Right ventricle myocardium inferior (tissue), 1 donor: ENCODE measurements at regions not wholly inside any gene's neighbourhood (a gene's known extent, or its start where the extent isn't known, plus 50 kb on each side); places are given as distances from the start of the nearest gene placed in this dataset.
"Not testable (repeated sequence)": the region's sequence is repeated elsewhere in the genome, so short reads cannot be mapped to it uniquely, and the experiment has no call there.

Experiments
- ATAC-seq: fragments of 200-7000 bp; cut with Tn5 transposase; one replicate; pipeline ENCODE4 v1.9.1; 2020; ENCODE audit warnings: mild to moderate bottlenecking, moderate library complexity
- DNase-seq: peaks from one replicate; pipeline ENCODE4 v3.0.0; 2021; ENCODE audit errors: missing footprints
- intact Hi-C: fragments of 100-400 bp; cut with DNase I; formaldehyde crosslinking; loops from one replicate; pipeline ENCODE4 v1.11.0; 2022
- donor health status: DM: no; HTN: yes; CAD: no; lungs with severe emphysema.

DNA sequence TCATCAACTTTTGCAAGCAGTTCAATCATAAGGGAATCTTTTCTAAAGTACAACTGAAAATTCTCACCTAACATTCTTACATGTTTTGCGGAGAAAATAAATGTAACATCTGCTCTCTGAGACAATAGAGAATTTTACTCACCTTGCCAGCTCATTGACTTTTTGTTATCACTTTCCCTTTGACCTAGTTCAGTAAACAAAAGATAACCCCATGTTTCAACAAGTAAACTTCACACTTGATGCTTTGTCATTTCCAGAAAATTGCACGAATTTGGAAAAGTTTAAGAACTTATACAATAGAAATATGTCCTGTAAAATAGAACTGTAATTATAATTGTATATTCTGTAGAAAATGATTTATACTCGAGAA is 1110.0 kb upstream of the ACVR2A start:
- no peak for DNase-seq
- no peak for ATAC-seq
- intact Hi-C loops = loop anchor here (10.0 kb wide), 1 partner anchor 1180 kb away; no protein-coding TSS in a partner anchor

DNA sequence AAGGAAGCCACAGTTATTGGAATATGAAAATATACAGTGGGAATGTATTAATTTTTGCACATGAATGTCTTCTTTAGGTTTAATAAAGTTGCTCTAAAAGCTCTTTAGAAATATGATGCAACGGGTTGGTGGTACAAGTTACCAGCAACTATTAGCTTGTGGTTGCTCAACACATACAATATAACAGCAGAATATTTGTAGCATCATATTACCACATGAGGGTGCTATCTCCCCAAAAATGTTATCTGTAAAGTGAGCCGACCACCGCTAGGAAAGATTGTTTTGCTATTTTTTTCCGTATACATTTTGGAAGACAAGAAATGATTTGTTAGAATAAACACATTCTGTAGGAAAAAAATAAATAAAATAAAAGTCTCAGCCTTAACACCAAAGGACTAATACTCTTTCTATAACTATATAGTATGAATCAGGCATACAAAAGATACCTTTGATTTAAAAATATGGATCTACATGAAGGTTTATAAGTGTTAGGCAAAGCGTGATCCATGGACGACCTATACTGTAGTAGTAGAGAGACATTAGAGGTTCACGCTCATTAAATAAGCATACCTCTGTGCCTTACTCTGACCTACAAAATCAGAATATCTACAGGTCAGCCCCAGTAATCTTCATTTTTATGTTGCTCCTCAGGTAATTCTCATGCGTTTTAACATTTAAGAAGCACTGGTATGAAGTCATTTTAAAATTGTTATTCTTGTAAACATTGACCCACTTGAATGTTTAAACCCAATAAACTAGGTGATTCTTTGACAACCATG is 1110.6 kb upstream of the ACVR2A start:
- DNase-seq = no peak
- intact Hi-C loops = loop anchor here (10.0 kb wide), 1 partner anchor 1181 kb away; no protein-coding TSS in a partner anchor
- ATAC-seq = no peak

DNA sequence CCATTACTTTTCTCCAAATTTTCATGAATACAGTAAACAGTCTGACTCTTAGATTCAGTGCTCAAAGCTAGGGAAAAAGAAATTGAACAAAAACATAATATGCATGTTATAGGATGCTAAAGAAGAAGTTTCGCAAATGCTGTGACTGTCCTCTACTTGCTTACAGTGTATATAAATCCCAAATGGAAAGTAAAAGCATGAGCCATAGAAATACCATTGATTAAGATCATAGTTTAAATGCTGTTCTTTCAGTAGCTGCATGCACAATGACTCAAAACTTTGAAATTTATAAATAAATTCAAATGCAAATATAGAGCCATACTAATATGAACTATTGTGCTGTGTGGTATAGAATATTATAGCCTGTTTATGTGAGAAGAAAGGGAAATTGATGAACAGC is 1113.9 kb upstream of the ACVR2A start:
- intact Hi-C loops = loop anchor here (10.0 kb wide), 1 partner anchor 1184 kb away; no protein-coding TSS in a partner anchor
- DNase-seq (no peak), ATAC-seq (no peak)

- intact Hi-C loops = no loop called here
- no peak for ATAC-seq
- no peak for DNase-seq
Measured at GRCh38 chr2:146721486-146721885, 1123.3 kb upstream of the ACVR2A start.

DNA sequence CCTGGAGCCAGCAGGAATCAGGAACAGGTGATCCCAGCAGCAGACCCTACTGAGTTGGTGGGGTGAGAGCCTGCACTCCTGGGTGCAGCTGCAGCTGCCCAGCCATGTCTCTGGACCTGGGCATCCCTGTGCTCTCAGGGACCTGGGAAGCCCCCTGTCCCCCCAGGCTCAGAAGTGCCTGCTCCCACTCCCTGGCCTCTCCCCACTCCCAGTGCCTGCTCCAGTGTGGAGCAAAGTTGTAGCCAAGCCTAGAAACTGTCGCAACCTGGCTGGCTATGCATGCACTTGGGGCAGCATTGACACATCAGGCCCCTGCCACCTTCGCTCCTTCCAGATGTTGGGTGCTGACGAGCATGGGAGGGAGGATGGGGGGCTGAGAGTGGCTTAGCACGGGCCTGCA is 1124.7 kb upstream of the ACVR2A start:
- DNase-seq (no peak), ATAC-seq (no peak)
- intact Hi-C loops = no loop called here

DNA sequence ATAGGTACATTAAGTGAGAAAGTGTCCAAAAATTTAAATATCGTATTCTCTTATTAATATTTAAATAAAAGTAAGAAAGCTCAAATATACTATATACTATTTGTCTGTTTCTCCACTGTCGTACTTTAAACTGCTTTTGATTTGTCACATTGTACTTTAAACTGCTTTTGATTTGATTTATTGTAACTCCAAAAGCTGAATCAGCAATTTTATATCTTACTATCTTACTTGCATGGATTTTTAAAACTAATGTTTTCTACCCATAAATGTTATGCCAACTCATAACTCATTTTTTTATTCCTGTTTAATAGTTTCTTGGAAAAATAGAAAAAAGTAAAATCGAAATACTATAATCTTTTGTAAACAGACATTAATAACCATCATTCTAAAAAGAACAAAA is 1128.2 kb upstream of the ACVR2A start:
- DNase-seq (no peak), ATAC-seq (no peak)

GRCh38 chr2:146709004-146709403 is 1135.8 kb upstream of the ACVR2A start:
- no peak for DNase-seq
- no peak for ATAC-seq
- intact Hi-C loops = no loop called here

More for the DNA sequence above, 1128.2 kb upstream of the ACVR2A start:
- intact Hi-C loops = no loop called here

DNA sequence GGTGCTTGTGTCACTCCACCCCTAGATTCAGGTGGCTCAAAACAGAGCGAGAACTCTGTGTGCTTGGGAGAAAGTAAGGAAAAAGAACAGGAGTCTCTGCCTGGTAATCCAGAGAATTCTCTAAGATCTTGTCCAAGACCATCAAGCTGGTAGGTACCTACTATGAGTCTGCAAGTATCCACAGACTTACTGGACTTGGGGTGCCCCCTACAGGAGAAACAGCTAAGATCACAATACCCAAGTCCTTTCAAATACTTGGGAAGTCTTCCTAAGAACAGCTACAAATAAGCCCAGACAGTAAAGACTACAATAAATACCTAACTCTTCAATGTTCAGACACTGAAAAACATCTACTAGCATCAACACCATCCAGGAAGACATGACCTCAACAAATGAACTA is 1143.6 kb upstream of the ACVR2A start:
- DNase-seq = no peak
- no peak for ATAC-seq
- intact Hi-C loops = no loop called here

DNA sequence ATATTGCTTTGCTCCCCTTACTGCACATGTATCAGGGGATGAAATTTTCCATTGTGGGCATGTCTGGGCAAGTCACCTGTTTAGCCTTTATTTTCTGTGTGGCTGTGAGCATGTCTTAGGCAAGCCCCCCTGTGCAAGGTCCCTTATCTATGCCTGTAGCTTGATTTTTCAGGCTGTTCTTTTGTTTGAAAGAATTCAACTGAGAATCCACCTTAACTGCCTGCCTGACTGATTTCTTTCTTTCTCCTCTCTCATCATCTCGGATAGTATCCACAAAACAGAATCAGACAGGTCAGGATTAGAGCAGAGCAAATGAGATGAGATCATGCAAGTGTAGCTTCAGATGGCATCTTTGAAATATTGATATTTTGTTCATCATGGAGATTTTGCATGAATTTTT is 1147.5 kb upstream of the ACVR2A start:
- DNase-seq = no peak
- no peak for ATAC-seq
- intact Hi-C loops = no loop called here

GRCh38 chr2:146696787-146697186 is 1148.0 kb upstream of the ACVR2A start:
- ATAC-seq, intact Hi-C loops, DNase-seq: not testable (repeated sequence)

GRCh38 chr2:146681991-146682390 is 1162.8 kb upstream of the ACVR2A start:
- ATAC-seq (no peak), DNase-seq (no peak)
- intact Hi-C loops = no loop called here

DNA sequence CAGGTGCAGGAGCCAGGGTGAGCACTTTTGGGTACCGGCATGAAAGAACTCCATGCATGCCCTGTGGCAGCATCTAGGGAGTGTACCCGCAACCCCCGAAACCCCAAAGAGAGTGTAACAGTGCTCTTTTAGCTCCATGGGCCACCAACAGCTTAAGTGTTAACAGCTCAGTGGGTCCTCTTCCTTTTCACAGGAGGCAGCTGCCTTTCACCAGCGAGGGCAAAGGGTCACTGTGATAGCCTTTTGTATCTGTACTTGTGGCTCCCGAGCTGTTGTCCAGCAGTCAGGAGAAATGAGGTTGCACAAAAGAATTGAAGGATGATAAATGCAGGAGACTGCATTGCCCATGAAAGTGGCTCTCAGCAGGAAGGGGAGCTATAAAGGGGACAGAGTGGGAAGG is 1166.3 kb upstream of the ACVR2A start:
- intact Hi-C loops = no loop called here
- ATAC-seq (no peak), DNase-seq (no peak)

DNA sequence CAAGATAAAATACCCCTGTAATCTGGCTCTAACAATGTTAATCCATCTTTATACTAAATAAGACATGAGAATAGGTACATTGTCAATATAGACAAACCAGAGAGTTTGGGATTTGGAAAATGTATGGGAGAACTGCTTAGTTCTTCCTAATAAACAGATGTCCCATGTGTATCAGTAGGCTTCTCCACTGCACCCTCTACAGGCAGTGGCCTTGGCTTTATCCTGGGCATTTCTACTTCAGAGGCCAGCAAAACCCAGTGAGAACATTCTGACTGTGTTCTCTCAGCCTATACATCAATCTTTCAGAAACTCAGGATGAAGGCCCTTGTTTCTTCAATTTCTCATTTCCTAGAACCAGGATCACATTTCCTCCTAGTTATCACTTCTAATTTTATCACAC is 1167.5 kb upstream of the ACVR2A start:
- intact Hi-C loops = no loop called here
- ATAC-seq = no peak
- DNase-seq = no peak

GRCh38 chr2:146669735-146670134 is 1175.1 kb upstream of the ACVR2A start:
- intact Hi-C loops = no loop called here
- ATAC-seq (no peak), DNase-seq (no peak)

GRCh38 chr2:146666340-146666739 is 1178.5 kb upstream of the ACVR2A start:
- no peak for ATAC-seq
- no peak for DNase-seq
- intact Hi-C loops = no loop called here

- ATAC-seq = no peak
- intact Hi-C loops = no loop called here
- no peak for DNase-seq
Measured at GRCh38 chr2:146665800-146666199, 1179.0 kb upstream of the ACVR2A start.

GRCh38 chr2:146661473-146662096 is 1183.2 kb upstream of the ACVR2A start:
- intact Hi-C loops = no loop called here

DNA sequence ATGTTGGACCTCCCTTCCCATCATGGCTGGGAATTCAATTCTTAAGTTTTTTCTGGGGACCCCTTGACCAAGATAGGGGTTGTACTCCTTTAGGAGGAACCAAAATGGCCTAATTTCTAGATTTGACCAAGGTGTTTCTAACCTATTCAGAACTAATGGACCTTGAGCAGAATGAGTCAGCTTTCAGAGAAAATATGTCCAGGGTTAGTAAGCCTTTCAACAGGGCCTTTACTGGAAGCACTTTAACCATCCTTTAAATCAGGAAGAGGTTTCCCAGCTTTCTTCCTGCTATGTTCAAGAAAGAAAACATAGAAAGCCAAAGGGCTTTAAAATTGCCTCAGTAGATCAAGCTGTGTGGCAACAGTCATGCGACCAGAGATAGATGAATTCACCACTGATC is 1184.9 kb upstream of the ACVR2A start:
- no peak for ATAC-seq
- no peak for DNase-seq
- intact Hi-C loops = no loop called here

More at GRCh38 chr2:146661473-146662096, 1183.2 kb upstream of the ACVR2A start:
- DNase-seq (no peak), ATAC-seq (no peak)

DNA sequence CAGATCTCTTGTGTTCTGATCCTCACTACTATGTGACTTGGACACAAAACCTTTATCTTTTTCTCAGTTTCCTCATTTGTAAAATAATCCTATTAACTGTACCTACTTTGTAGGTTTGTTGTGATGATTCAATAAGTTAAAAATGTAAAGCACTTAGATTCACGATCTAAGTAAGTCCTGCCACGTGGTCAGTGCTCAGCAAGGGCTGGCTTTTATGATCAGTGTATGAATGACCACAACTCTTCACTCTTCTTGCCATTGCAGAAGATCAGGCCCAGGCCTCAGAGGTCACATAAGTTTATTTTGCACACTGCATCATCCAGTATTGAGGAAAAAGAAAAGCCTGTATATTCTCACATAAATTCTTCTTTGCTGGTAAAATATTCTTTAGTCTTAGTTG is 1192.5 kb upstream of the ACVR2A start:
- intact Hi-C loops = no loop called here
- no peak for ATAC-seq

DNA sequence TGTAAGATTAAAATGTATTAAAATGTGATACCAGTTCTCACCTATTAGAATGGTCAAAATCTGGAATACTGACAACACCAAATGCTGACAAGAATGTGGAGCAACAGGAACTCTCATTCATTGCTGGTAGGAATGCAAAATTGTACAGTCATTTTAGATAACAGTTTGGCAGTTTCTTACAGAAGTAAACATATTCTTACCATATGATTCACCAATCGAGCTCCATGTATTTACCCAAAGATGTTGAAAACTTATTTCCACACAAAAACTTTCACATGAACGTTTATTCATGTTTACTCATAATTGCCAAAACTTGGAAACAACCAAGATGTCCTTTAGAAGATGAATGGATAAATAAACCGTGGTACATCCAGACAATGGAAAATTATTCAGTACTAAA is 1193.5 kb upstream of the ACVR2A start:
- ATAC-seq (no peak), DNase-seq (no peak)
- intact Hi-C loops = no loop called here

More for the DNA sequence above, 1192.5 kb upstream of the ACVR2A start:
- DNase-seq = no peak
